Heart left ventricle (tissue), 13 donors: ENCODE measurements at regions not wholly inside any gene's neighbourhood (a gene's known extent, or its start where the extent isn't known, plus 50 kb on each side); places are given as distances from the start of the nearest gene placed in this dataset.

Experiments used
- POLR2A ChIP-seq, 2 donors: fragments of 450-650 bp; IDR thresholded peaks; one replicate each; pipeline ENCODE4 v1.6.1; 2017; ENCODE audit warnings: antibody characterized with exemption in 2 of 2, mild to moderate bottlenecking in 2 of 2, moderate library complexity in 2 of 2
- TF ChIP-seq, protein P1 (sequence below), 12 donors: fragments of 200-600 bp; sonication (generic) in 4 of 12; IDR thresholded peaks; one replicate each; pipeline versions ENCODE4 v1.5.0 to v1.8.0; 2018 to 2022; ENCODE audit warnings: antibody characterized with exemption in 12 of 12, mild to moderate bottlenecking in 5 of 12
- donor health status: ischemic (EF 13 %, LVEDD 7.1; RV severe dilation, severe dysfunction).
- donor health status: DM: no; HTN: yes; CAD: no.
- donor health status: DM: no; HTN: no; CAD: no.
- donor health status: ischemic (EF 25% LVEDD 6.9; RV normal size, moderate dysfunction).
- donor health status: ischemic (EF 25% LVEDD 5.7; RV mildly dilated, moderate dysfunction).
- donor health status: ischemic (EF 35%, LVEDD 5.7; RV mildly dilated, moderate dysfunction).
- donor health status: nonischemic (EF 11% LVEDD 7.7; RV severe dilation, severe dysfunction).
- donor health status: DM: yes; HTN: yes; CAD: no.
- donor health status: PGD.
- donor health status: ischemic (EF 29% LVEDD 5.4; RV normal size, mild dysfunction).
- donor health status: nonischemic (EF 23%, LVEDD 6.1; RV moderate dilation, normal function).

DNA sequence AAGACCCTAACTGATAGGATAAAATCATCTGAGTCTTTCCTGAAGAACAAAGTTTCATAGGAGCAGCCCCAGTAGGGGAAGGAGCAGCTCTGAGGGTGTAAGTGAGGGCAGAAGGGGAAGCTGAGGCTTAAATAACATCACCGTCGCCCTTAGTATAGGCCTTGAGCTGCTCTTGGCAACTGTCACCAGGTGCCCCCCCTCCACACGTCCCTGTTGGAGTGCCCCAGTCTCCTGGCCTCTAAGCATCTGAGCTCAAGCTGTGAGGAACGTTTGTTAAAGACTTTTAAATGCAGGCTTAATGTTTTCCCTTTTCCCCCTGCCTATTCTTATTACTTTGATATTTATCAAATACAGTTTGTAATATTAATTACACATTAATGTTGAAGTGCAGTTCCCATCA is 170.6 kb downstream of the ZIC5 start:
- TF ChIP-seq, protein P1, sequence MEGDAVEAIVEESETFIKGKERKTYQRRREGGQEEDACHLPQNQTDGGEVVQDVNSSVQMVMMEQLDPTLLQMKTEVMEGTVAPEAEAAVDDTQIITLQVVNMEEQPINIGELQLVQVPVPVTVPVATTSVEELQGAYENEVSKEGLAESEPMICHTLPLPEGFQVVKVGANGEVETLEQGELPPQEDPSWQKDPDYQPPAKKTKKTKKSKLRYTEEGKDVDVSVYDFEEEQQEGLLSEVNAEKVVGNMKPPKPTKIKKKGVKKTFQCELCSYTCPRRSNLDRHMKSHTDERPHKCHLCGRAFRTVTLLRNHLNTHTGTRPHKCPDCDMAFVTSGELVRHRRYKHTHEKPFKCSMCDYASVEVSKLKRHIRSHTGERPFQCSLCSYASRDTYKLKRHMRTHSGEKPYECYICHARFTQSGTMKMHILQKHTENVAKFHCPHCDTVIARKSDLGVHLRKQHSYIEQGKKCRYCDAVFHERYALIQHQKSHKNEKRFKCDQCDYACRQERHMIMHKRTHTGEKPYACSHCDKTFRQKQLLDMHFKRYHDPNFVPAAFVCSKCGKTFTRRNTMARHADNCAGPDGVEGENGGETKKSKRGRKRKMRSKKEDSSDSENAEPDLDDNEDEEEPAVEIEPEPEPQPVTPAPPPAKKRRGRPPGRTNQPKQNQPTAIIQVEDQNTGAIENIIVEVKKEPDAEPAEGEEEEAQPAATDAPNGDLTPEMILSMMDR (IDR thresholded peaks at IDR 0.05) = no peak
- no peak for TF ChIP-seq POLR2A (IDR thresholded peaks at IDR 0.05)
